GM23338 (cell line): ENCODE measurements at regions not wholly inside any gene's neighbourhood (a gene's known extent, or its start where the extent isn't known, plus 50 kb on each side); places are given as distances from the start of the nearest gene placed in this dataset.
A peak's percentile ranks its signal among the peaks of the same experiment; 100 is the strongest.

Source experiments
- ATAC-seq: fragments of 200-7000 bp; cut with Tn5 transposase; 3 replicates; pipeline ENCODE4 v1.9.1; 2020
- DNase-seq: peaks from one replicate; pipeline ENCODE4 v3.0.0-alpha.2; 2015; ENCODE audit warnings: low spot score
- H2AFZ ChIP-seq: fragments of 200-600 bp; sonication (generic); 2 replicates; pipeline ENCODE4 v1.8.0; 2016; ENCODE audit warnings: antibody characterized with exemption, mild to moderate bottlenecking, moderate library complexity
- H3F3A ChIP-seq: fragments of 200-600 bp; sonication (generic); replicated peaks from 2 replicates; pipeline ENCODE4 v1.8.0; 2017; ENCODE audit warnings: antibody characterized with exemption, mixed run types, low read depth
- H3K27ac ChIP-seq: fragments of 200-600 bp; sonication (generic); 2 replicates; pipeline ENCODE4 v1.6.1; 2016; ENCODE audit warnings: low read depth
- H3K27me3 ChIP-seq: fragments of 200-600 bp; sonication (generic); 2 replicates; pipeline ENCODE4 v1.8.0; 2016; ENCODE audit warnings: mild to moderate bottlenecking, mixed run types, moderate library complexity; ENCODE audit not compliant: insufficient read depth
- H3K36me3 ChIP-seq: fragments of 200-600 bp; sonication (generic); 2 replicates; pipeline ENCODE4 v1.8.0; 2016; ENCODE audit warnings: mild to moderate bottlenecking; ENCODE audit not compliant: insufficient read depth
- H3K4me1 ChIP-seq: fragments of 200-600 bp; sonication (generic); 2 replicates; pipeline ENCODE4 v1.8.0; 2016; ENCODE audit warnings: mild to moderate bottlenecking, moderate library complexity; ENCODE audit not compliant: insufficient read depth
- H3K4me2 ChIP-seq: fragments of 200-600 bp; sonication (generic); 2 replicates; pipeline ENCODE4 v1.7.1; 2017; ENCODE audit warnings: mixed run types
- H3K4me3 ChIP-seq: fragments of 200-600 bp; sonication (generic); 2 replicates; pipeline ENCODE4 v1.6.1; 2016; ENCODE audit warnings: mixed run types
- H3K79me2 ChIP-seq: fragments of 200-600 bp; sonication (generic); replicated peaks from 2 replicates; pipeline ENCODE4 v1.8.0; 2017; ENCODE audit warnings: mild to moderate bottlenecking; ENCODE audit not compliant: insufficient read depth
- H3K9me2 ChIP-seq: fragments of 200-600 bp; sonication (generic); 2 replicates; pipeline ENCODE4 v1.8.0; 2017; ENCODE audit not compliant: insufficient read depth
- H4K20me1 ChIP-seq: fragments of 200-600 bp; sonication (generic); replicated peaks from 2 replicates; pipeline ENCODE4 v1.8.0; 2017; ENCODE audit warnings: mild to moderate bottlenecking; ENCODE audit not compliant: insufficient read depth
- H3K27ac Mint-ChIP-seq: 2 replicates; pipeline ENCODE4 v1.8.0; 2020; ENCODE audit warnings: inconsistent platforms, mild to moderate bottlenecking, moderate library complexity, mixed read lengths
- H3K27me3 Mint-ChIP-seq: 3 replicates; pipeline ENCODE4 v1.8.0; 2022; ENCODE audit warnings: low read depth, mild to moderate bottlenecking, moderate library complexity, mixed read lengths, inconsistent platforms; ENCODE audit not compliant: insufficient read depth, poor library complexity
- H3K36me3 Mint-ChIP-seq: 3 replicates; pipeline ENCODE4 v1.8.0; 2021; ENCODE audit warnings: low read depth, mild to moderate bottlenecking, inconsistent platforms, moderate library complexity, mixed read lengths
- H3K4me1 Mint-ChIP-seq: 3 replicates; pipeline ENCODE4 v1.8.0; 2020; ENCODE audit warnings: mild to moderate bottlenecking, inconsistent platforms, mixed read lengths
- H3K4me3 Mint-ChIP-seq: 3 replicates; pipeline ENCODE4 v1.8.0; 2021; ENCODE audit warnings: moderate library complexity, mild to moderate bottlenecking, inconsistent platforms, mixed read lengths
- H3K9me3 Mint-ChIP-seq: 3 replicates; pipeline ENCODE4 v1.8.0; 2020; ENCODE audit warnings: moderate library complexity, mild to moderate bottlenecking, inconsistent platforms, mixed read lengths
- CREB1 ChIP-seq: fragments of 250-450 bp; sonication (Bioruptor Pico); IDR thresholded peaks from 2 replicates; pipeline ENCODE4 v1.5.0; 2020; ENCODE audit warnings: low read depth, mild to moderate bottlenecking, moderate library complexity
- CTCF ChIP-seq, 2 experiments: fragments of 200-600 bp in 1 of 2; sonication (generic) in 1 of 2; conservative IDR thresholded peaks; 2 replicates each; pipeline versions ENCODE4 v1.5.1 to v1.6.1; 2016 to 2017; ENCODE audit warnings: antibody characterized with exemption in 2 of 2, low read depth in 2 of 2, mild to moderate bottlenecking in 2 of 2, moderate library complexity in 1 of 2
- ETS1 ChIP-seq: IDR thresholded peaks from 2 replicates; pipeline ENCODE4 v1.6.1; 2016; ENCODE audit warnings: antibody characterized with exemption
- EZH2 ChIP-seq: fragments of 200-600 bp; sonication (generic); IDR thresholded peaks from one replicate; pipeline ENCODE4 v1.8.0; 2017; ENCODE audit warnings: antibody characterized with exemption, mild to moderate bottlenecking, low read depth; ENCODE audit not compliant: unreplicated experiment
- EZH2phosphoT487 ChIP-seq: fragments of 200-600 bp; sonication (generic); IDR thresholded peaks from one replicate; pipeline ENCODE4 v1.8.1; 2018; ENCODE audit warnings: antibody characterized with exemption; ENCODE audit not compliant: unreplicated experiment
- NANOG ChIP-seq: IDR thresholded peaks from 2 replicates; pipeline ENCODE4 v1.6.1; 2016; ENCODE audit warnings: antibody characterized with exemption, borderline replicate concordance
- POLR2AphosphoS5 ChIP-seq: IDR thresholded peaks from 2 replicates; pipeline ENCODE4 v1.6.1; 2016; ENCODE audit warnings: antibody characterized with exemption, low read depth
- ZNF114 ChIP-seq: fragments of 250-450 bp; sonication (Bioruptor Pico); IDR thresholded peaks from 2 replicates; pipeline ENCODE4 v1.5.0; 2020; ENCODE audit warnings: mild to moderate bottlenecking, moderate library complexity
- ZNF331 ChIP-seq: fragments of 250-450 bp; sonication (Bioruptor Pico); IDR thresholded peaks from 2 replicates; pipeline ENCODE4 v1.5.0; 2020; ENCODE audit warnings: low read depth, mild to moderate bottlenecking, moderate library complexity
- ZNF462 ChIP-seq: fragments of 250-450 bp; sonication (Bioruptor Pico); IDR thresholded peaks from 2 replicates; pipeline ENCODE4 v1.5.0; 2020; ENCODE audit warnings: mild to moderate bottlenecking, moderate library complexity

- Histone ChIP-seq H3K79me2 (no peaks in the 10 kb centered on the region), H3K36me3 (no peaks in the 10 kb centered on the region), H3K4me1 (no peaks in the 10 kb centered on the region), H3K4me2 (no peak overlapping the region), H3K9me2 (peaks cover 13% of the 10 kb centered on the region; the same call in 1 of the 2 replicates), H3K27me3 (no peaks in the 10 kb centered on the region), H3K27ac (no peak overlapping the region), H2AFZ (peak overlapping the region; percentile 26; the same call in 1 of the 2 replicates), H3F3A (no peaks in the 10 kb centered on the region), H3K4me3 (no peak overlapping the region), H4K20me1 (no peaks in the 10 kb centered on the region)
- Mint-ChIP-seq H3K27ac (no peak overlapping the region), H3K4me1 (no peaks in the 10 kb centered on the region; the same call in 2 of the 3 replicates), H3K4me3 (no peak overlapping the region), H3K27me3 (no peaks in the 10 kb centered on the region), H3K36me3 (peaks cover 15% of the 10 kb centered on the region; the same call in 2 of the 3 replicates), H3K9me3 (peaks cover 14% of the 10 kb centered on the region)
- no peak for DNase-seq
- ATAC-seq = no peak
- no peak for TF ChIP-seq ZNF462 (CRISPR knock-in tag)
- no peak for TF ChIP-seq CTCF (conservative IDR thresholded peaks at IDR 0.05; ENCODE audit: low read depth in 2 of 2)
- TF ChIP-seq ZNF114 (CRISPR knock-in tag) = no peak
Measured at GRCh38 chr3:110459021-110459420, 612.6 kb upstream of the NECTIN3 start.

GRCh38 chr3:110470310-110470709, 601.3 kb upstream of the NECTIN3 start:
- H3K4me1 Mint-ChIP-seq = peaks cover 2% of the 10 kb centered on the region; the same call in 2 of the 3 replicates
- no peaks in the 10 kb centered on the region for H4K20me1 ChIP-seq
- H3K27me3 Mint-ChIP-seq = no peaks in the 10 kb centered on the region
- H3K36me3 Mint-ChIP-seq = peaks cover 3% of the 10 kb centered on the region; the same call in 1 of the 3 replicates
- H3K4me3 Mint-ChIP-seq = no peak overlapping the region
- DNase-seq = no peak
- H3K4me1 ChIP-seq = peaks cover 6% of the 10 kb centered on the region; the same call in 1 of the 2 replicates
- H2AFZ ChIP-seq = no peak overlapping the region
- H3K9me2 ChIP-seq = no peaks in the 10 kb centered on the region
- H3K27ac ChIP-seq = no peak overlapping the region
- no peak overlapping the region for H3K4me3 ChIP-seq
- no peak overlapping the region for H3K4me2 ChIP-seq
- no peaks in the 10 kb centered on the region for H3K9me3 Mint-ChIP-seq
- no peak overlapping the region for H3K27ac Mint-ChIP-seq
- no peak for ATAC-seq
- no peaks in the 10 kb centered on the region for H3F3A ChIP-seq
- no peak for TF ChIP-seq ETS1
- TF ChIP-seq POLR2AphosphoS5 = no peak
- TF ChIP-seq ZNF331 (CRISPR knock-in tag) = no peak
- no peak for TF ChIP-seq CREB1 (CRISPR knock-in tag)
- TF ChIP-seq NANOG = no peak
- TF ChIP-seq EZH2 = no peak
- no peak for TF ChIP-seq EZH2phosphoT487
- no peak for TF ChIP-seq ZNF114 (CRISPR knock-in tag)
- H3K79me2 ChIP-seq = no peaks in the 10 kb centered on the region
- no peaks in the 10 kb centered on the region for H3K36me3 ChIP-seq
- H3K27me3 ChIP-seq = no peaks in the 10 kb centered on the region
